Trophoblast cell (in vitro differentiated cells and primary cell): ENCODE measurements at regions not wholly inside any gene's neighbourhood (a gene's known extent, or its start where the extent isn't known, plus 50 kb on each side); places are given as distances from the start of the nearest gene placed in this dataset.

Experiments
- DNase-seq, 2 donors: peaks; one replicate each; pipeline ENCODE4 v3.0.0-alpha.2; 2016
- H2AFZ ChIP-seq: 2 replicates; pipeline ENCODE4 v1.6.1; 2013; ENCODE audit warnings: low read length, moderate library complexity, mild to moderate bottlenecking; ENCODE audit not compliant: insufficient read depth, poor library complexity
- H2AK5ac ChIP-seq: 2 replicates; pipeline ENCODE4 v1.6.1; 2013; ENCODE audit warnings: mild to moderate bottlenecking, low read length
- H2BK120ac ChIP-seq: 2 replicates; pipeline ENCODE4 v1.6.1; 2013; ENCODE audit warnings: low read length, mild to moderate bottlenecking, moderate library complexity; ENCODE audit not compliant: insufficient read depth, poor library complexity
- H2BK12ac ChIP-seq: 2 replicates; pipeline ENCODE4 v1.6.1; 2013; ENCODE audit warnings: mild to moderate bottlenecking, low read length, moderate library complexity
- H2BK5ac ChIP-seq: 2 replicates; pipeline ENCODE4 v1.6.1; 2013; ENCODE audit warnings: low read length, low read depth, moderate library complexity, mild to moderate bottlenecking; ENCODE audit not compliant: poor library complexity
- H3K14ac ChIP-seq: 2 replicates; pipeline ENCODE4 v1.6.1; 2013; ENCODE audit warnings: mild to moderate bottlenecking, low read length
- H3K18ac ChIP-seq: 2 replicates; pipeline ENCODE4 v1.6.1; 2013; ENCODE audit warnings: mild to moderate bottlenecking, low read length
- H3K23ac ChIP-seq: 2 replicates; pipeline ENCODE4 v1.6.1; 2013; ENCODE audit warnings: low read length
- H3K27ac ChIP-seq: 2 replicates; pipeline ENCODE4 v1.5.1; 2013; ENCODE audit warnings: low read depth, mild to moderate bottlenecking, inconsistent platforms, low read length, moderate library complexity
- H3K27me3 ChIP-seq: 2 replicates; pipeline ENCODE4 v1.6.1; 2013; ENCODE audit warnings: inconsistent platforms, mild to moderate bottlenecking, low read length, moderate library complexity; ENCODE audit not compliant: insufficient read depth
- H3K36me3 ChIP-seq, 2 experiments: 1 replicate in 1 of 2; 2 replicates in 1 of 2; pipeline ENCODE4 v1.6.1; 2013; ENCODE audit warnings: low read length in 2 of 2, mild to moderate bottlenecking in 2 of 2, moderate library complexity in 1 of 2; ENCODE audit not compliant: insufficient read depth in 2 of 2, control insufficient read depth in 1 of 2
- H3K4ac ChIP-seq: 2 replicates; pipeline ENCODE4 v1.6.1; 2013; ENCODE audit warnings: low read depth, mild to moderate bottlenecking, low read length, moderate library complexity
- H3K4me1 ChIP-seq, 2 experiments: 1 replicate in 1 of 2; 2 replicates in 1 of 2; pipeline ENCODE4 v1.6.1; 2013; ENCODE audit warnings: low read length in 2 of 2, mild to moderate bottlenecking in 2 of 2, moderate library complexity in 1 of 2; ENCODE audit not compliant: insufficient read depth in 2 of 2, control insufficient read depth in 1 of 2
- H3K4me2 ChIP-seq: 2 replicates; pipeline ENCODE4 v1.6.1; 2013; ENCODE audit warnings: inconsistent platforms, mild to moderate bottlenecking, low read length, moderate library complexity
- H3K4me3 ChIP-seq: 2 replicates; pipeline ENCODE4 v1.5.1; 2013; ENCODE audit warnings: mild to moderate bottlenecking, low read depth, low read length, inconsistent platforms
- H3K79me1 ChIP-seq: one replicate; pipeline ENCODE4 v1.6.1; 2013; ENCODE audit warnings: low read length
- H3K79me2 ChIP-seq: 2 replicates; pipeline ENCODE4 v1.6.1; 2013; ENCODE audit warnings: low read length, mild to moderate bottlenecking; ENCODE audit not compliant: control insufficient read depth, insufficient read depth, poor library complexity
- H3K9ac ChIP-seq: 2 replicates; pipeline ENCODE4 v1.6.1; 2013; ENCODE audit warnings: mild to moderate bottlenecking, low read length
- H3K9me3 ChIP-seq: 2 replicates; pipeline ENCODE4 v1.6.1; 2013; ENCODE audit warnings: low read depth, mild to moderate bottlenecking, control low read depth, inconsistent platforms, low read length; ENCODE audit not compliant: insufficient read depth
- H4K12ac ChIP-seq: 2 replicates; pipeline ENCODE4 v1.6.1; 2013; ENCODE audit warnings: low read depth, mild to moderate bottlenecking, low read length, moderate library complexity
- H4K8ac ChIP-seq: 2 replicates; pipeline ENCODE4 v1.6.1; 2013; ENCODE audit warnings: low read depth, mild to moderate bottlenecking, low read length, moderate library complexity
- H4K91ac ChIP-seq: one replicate; pipeline ENCODE4 v1.6.1; 2013; ENCODE audit warnings: low read depth, mild to moderate bottlenecking, low read length, moderate library complexity
- WGBS: extraction: QIAGEN DNeasy Blood & Tissue Kit; methylation state at CpG from one replicate; pipeline ENCODE4 v1.1.7; 2013; ENCODE audit warnings: missing lambda C conversion rate; ENCODE audit not compliant: insufficient read length, insufficient coverage; ENCODE audit errors: extremely low coverage; 5-methylcytosine and 5-hydroxymethylcytosine counted together

DNA sequence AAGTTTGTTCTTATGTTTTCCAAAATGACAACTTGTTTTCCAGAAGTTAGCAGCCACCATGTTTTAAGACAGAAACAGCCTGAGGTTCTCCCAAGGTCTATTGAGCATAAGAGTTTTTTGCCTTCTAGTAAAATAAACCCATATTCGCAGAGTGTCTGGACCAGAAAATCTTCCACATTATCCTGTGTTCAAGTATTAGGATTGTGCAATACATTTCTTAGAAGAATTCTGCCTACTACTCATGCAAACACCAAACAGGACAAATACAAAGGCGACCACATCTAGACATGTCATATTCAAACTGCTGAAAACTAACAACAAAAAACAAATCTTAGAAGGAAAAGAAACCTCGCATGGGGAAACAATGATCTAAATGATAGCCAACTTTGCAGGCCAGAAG lies 145.4 kb upstream of the AHI1 start:
- Histone ChIP-seq H3K4me1 (no peaks in the 10 kb centered on the region), H3K27ac (no peak overlapping the region), H3K27me3 (no peaks in the 10 kb centered on the region), H2AK5ac (no peak overlapping the region), H3K36me3 (no peaks in the 10 kb centered on the region), H3K4me3 (no peak overlapping the region), H3K4me2 (no peak overlapping the region), H3K79me2 (no peaks in the 10 kb centered on the region), H2BK12ac (no peak overlapping the region), H2AFZ (no peak overlapping the region), H2BK120ac (no peak overlapping the region), H3K23ac (no peak overlapping the region), H2BK5ac (no peak overlapping the region), H3K79me1 (no peaks in the 10 kb centered on the region), H3K14ac (no peak overlapping the region), H3K18ac (no peak overlapping the region), H4K8ac (no peak overlapping the region), H3K9ac (no peak overlapping the region), H4K12ac (no peak overlapping the region), H4K91ac (no peak overlapping the region), H3K4ac (no peak overlapping the region), H3K9me3 (no peaks in the 10 kb centered on the region)
- WGBS = no CpG with 5 or more reads among the region's 3 CpGs
- DNase-seq = no peak

DNA sequence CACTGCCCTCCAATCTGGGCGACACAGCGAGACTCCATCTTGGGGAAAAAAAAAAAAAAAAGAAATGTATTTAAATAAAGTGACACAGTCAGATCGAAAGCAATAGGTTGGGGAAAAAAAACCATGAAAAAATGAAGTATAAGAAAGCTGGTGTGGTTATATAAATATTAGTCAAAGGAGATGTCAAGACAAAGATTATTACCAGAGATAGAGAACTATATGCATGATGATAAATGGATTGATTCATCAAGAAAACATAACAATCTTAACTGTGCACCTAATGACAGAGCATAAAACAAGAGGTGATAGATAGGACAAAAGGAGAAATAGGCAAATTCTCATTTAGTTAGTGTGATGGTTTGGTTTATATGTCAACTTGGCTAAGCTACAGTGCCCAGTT lies 146.9 kb upstream of the AHI1 start:
- no peak overlapping the region for H3K9ac ChIP-seq
- no peak overlapping the region for H2BK12ac ChIP-seq
- H3K23ac ChIP-seq = no peak overlapping the region
- no peak overlapping the region for H2BK5ac ChIP-seq
- no peak overlapping the region for H2AFZ ChIP-seq
- no peak overlapping the region for H3K4me2 ChIP-seq
- H3K36me3 ChIP-seq = no peaks in the 10 kb centered on the region
- H3K27ac ChIP-seq = no peak overlapping the region
- no peak overlapping the region for H3K14ac ChIP-seq
- H4K91ac ChIP-seq = no peak overlapping the region
- no peak for DNase-seq
- H3K4me3 ChIP-seq = no peak overlapping the region
- H3K4ac ChIP-seq = no peak overlapping the region
- H2AK5ac ChIP-seq = no peak overlapping the region
- H3K18ac ChIP-seq = no peak overlapping the region
- H3K79me1 ChIP-seq = no peaks in the 10 kb centered on the region
- no peaks in the 10 kb centered on the region for H3K79me2 ChIP-seq
- no peak overlapping the region for H4K12ac ChIP-seq
- H3K4me1 ChIP-seq = no peaks in the 10 kb centered on the region
- H4K8ac ChIP-seq = no peak overlapping the region
- no peak overlapping the region for H2BK120ac ChIP-seq
- H3K27me3 ChIP-seq = no peaks in the 10 kb centered on the region
- H3K9me3 ChIP-seq = no peaks in the 10 kb centered on the region
- WGBS = no CpG with 5 or more reads among the region's 3 CpGs

DNA sequence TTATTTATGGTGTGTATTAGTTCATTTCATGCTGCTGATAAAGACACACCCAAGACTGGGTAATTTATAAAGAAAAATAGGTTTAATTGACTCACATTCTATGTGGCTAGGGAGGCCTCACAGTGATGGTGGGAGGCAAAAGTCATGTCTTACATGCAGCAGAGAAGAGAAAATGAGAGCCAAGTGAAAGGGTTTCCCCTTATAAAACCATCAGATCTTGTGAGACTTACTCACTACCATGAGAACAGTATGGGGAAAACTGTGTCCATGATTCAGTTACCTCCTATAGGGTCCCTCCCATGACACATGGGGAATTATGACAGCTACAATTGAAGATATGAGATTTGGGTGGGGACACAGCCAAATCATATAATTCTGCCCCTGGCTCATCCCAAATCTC lies 150.0 kb upstream of the AHI1 start:
- H2BK5ac ChIP-seq = no peak overlapping the region
- no peak overlapping the region for H2BK120ac ChIP-seq
- H4K91ac ChIP-seq = no peak overlapping the region
- no peak overlapping the region for H3K9ac ChIP-seq
- no peak overlapping the region for H2BK12ac ChIP-seq
- H3K79me1 ChIP-seq = no peaks in the 10 kb centered on the region
- no peak overlapping the region for H3K18ac ChIP-seq
- no peak overlapping the region for H2AK5ac ChIP-seq
- H4K12ac ChIP-seq = no peak overlapping the region
- no peak for DNase-seq
- no peak overlapping the region for H3K4me3 ChIP-seq
- no peak overlapping the region for H2AFZ ChIP-seq
- no peak overlapping the region for H4K8ac ChIP-seq
- no peaks in the 10 kb centered on the region for H3K27me3 ChIP-seq
- no peak overlapping the region for H3K14ac ChIP-seq
- no peaks in the 10 kb centered on the region for H3K4me1 ChIP-seq
- H3K9me3 ChIP-seq = no peaks in the 10 kb centered on the region
- no peaks in the 10 kb centered on the region for H3K36me3 ChIP-seq
- no peak overlapping the region for H3K4me2 ChIP-seq
- H3K23ac ChIP-seq = no peak overlapping the region
- no peak overlapping the region for H3K27ac ChIP-seq
- no peak overlapping the region for H3K4ac ChIP-seq
- H3K79me2 ChIP-seq = no peaks in the 10 kb centered on the region

DNA sequence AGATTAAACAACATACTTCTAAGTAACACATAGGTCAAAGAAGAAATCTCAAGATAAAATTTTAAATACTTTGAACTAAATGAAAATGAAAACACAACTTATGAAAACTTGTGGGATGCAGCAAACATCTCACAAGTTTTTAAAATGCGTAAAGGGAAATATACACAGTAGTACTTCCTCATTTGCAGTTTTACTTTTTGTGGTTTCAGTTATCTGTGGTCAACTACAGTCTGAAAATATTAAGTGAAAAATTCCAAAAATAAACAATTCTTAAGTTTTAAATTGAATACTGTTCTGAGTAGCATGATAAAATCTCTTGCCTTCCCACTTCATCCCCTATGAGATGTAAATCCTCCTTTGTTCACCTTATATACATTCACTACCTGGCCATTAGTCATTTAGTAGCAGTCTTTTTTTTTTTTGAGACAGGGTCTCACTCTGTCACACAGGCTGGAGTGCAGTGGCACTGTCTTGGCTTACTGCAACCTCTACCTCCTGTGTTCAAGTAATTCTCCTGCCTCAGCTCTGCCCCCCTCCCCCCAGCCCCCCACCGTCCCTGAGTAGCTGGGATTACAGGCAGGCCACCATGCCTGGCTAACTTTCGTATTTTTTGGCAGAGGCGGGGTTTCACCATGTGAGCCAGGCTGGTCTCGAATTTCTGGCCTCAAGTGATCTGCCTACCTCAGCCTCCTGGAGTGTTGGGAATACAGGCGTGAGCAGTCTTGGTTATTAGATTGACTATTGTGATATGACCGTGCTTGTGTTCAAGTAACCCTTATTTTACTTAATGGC lies 154.6 kb upstream of the AHI1 start:
- Histone ChIP-seq H2BK120ac (no peak overlapping the region), H2AK5ac (no peak overlapping the region), H4K12ac (no peak overlapping the region), H3K4me1 (no peaks in the 10 kb centered on the region), H3K79me2 (no peaks in the 10 kb centered on the region), H4K8ac (no peak overlapping the region), H3K23ac (no peak overlapping the region), H3K4me3 (no peak overlapping the region), H3K18ac (no peak overlapping the region), H4K91ac (no peak overlapping the region), H3K9me3 (no peaks in the 10 kb centered on the region), H2BK5ac (no peak overlapping the region), H3K9ac (no peak overlapping the region), H3K27me3 (no peaks in the 10 kb centered on the region), H3K4me2 (no peak overlapping the region), H3K27ac (no peak overlapping the region), H3K4ac (no peak overlapping the region), H3K36me3 (no peaks in the 10 kb centered on the region), H2AFZ (no peak overlapping the region), H3K14ac (no peak overlapping the region), H2BK12ac (no peak overlapping the region), H3K79me1 (no peaks in the 10 kb centered on the region)
- WGBS = no CpG with 5 or more reads among the region's 7 CpGs
- DNase-seq = no peak
